Osteoblast (primary cell): ENCODE measurements at regions not wholly inside any gene's neighbourhood (a gene's known extent, or its start where the extent isn't known, plus 50 kb on each side); places are given as distances from the start of the nearest gene placed in this dataset.

ENCODE experiments used
- DNase-seq: peaks from one replicate; pipeline ENCODE4 v3.0.0; 2011; ENCODE audit warnings: low spot score, mixed read lengths; ENCODE audit not compliant: insufficient read length; ENCODE audit errors: missing footprints
- H2AFZ ChIP-seq: 2 replicates; pipeline ENCODE4 v1.6.0; 2011; ENCODE audit warnings: mild to moderate bottlenecking, low read length
- H3K27ac ChIP-seq: 2 replicates; pipeline ENCODE4 v1.5.1; 2011; ENCODE audit warnings: mild to moderate bottlenecking, low read depth, low read length, moderate library complexity
- H3K27me3 ChIP-seq: 2 replicates; pipeline ENCODE4 v1.6.0; 2012; ENCODE audit warnings: mild to moderate bottlenecking, control low read depth, inconsistent platforms, low read length, moderate library complexity; ENCODE audit not compliant: insufficient read depth
- H3K36me3 ChIP-seq: 2 replicates; pipeline ENCODE4 v1.5.1; 2011; ENCODE audit warnings: mild to moderate bottlenecking, low read length, control low read depth, moderate library complexity; ENCODE audit not compliant: insufficient read depth
- H3K4me1 ChIP-seq: 2 replicates; pipeline ENCODE4 v1.5.1; 2011; ENCODE audit warnings: mild to moderate bottlenecking, low read length, control low read depth, moderate library complexity; ENCODE audit not compliant: insufficient read depth
- H3K4me2 ChIP-seq: 2 replicates; pipeline ENCODE4 v1.6.0; 2011; ENCODE audit warnings: mild to moderate bottlenecking, low read length; ENCODE audit not compliant: insufficient read depth
- H3K4me3 ChIP-seq: fragments of 200-600 bp; sonication (generic); 3 replicates; pipeline ENCODE4 v1.5.1; 2012; ENCODE audit warnings: mild to moderate bottlenecking, low read length, inconsistent platforms; ENCODE audit not compliant: insufficient read depth
- H3K79me2 ChIP-seq: 2 replicates; pipeline ENCODE4 v1.6.0; 2012; ENCODE audit warnings: mild to moderate bottlenecking, low read length, control low read depth, inconsistent platforms; ENCODE audit not compliant: insufficient read depth
- H3K9me3 ChIP-seq: 2 replicates; pipeline ENCODE4 v1.5.1; 2011; ENCODE audit warnings: low read depth, low read length, control low read depth
- H4K20me1 ChIP-seq: 2 replicates; pipeline ENCODE4 v1.6.0; 2012; ENCODE audit warnings: mild to moderate bottlenecking, low read length, control low read depth; ENCODE audit not compliant: insufficient read depth
- CTCF ChIP-seq: IDR thresholded peaks from 2 replicates; pipeline ENCODE4 v1.5.1; 2011; ENCODE audit warnings: mild to moderate bottlenecking, low read depth, low read length, moderate library complexity; ENCODE audit errors: extremely low read depth

- Histone ChIP-seq H3K27ac (no peak overlapping the region), H3K4me1 (no peaks in the 10 kb centered on the region), H3K9me3 (no peaks in the 10 kb centered on the region), H3K36me3 (no peaks in the 10 kb centered on the region), H3K4me3 (no peak overlapping the region), H3K27me3 (no peaks in the 10 kb centered on the region), H2AFZ (no peak overlapping the region), H3K79me2 (no peaks in the 10 kb centered on the region), H4K20me1 (no peaks in the 10 kb centered on the region), H3K4me2 (no peak overlapping the region)
- no peak for TF ChIP-seq CTCF
- DNase-seq: no peak
Measured at GRCh38 chr20:54272901-54273488, 65.1 kb downstream of the PFDN4 start.

- Histone ChIP-seq H3K36me3 (no peaks in the 10 kb centered on the region), H3K4me2 (no peak overlapping the region), H3K27ac (no peak overlapping the region), H3K4me3 (no peak overlapping the region), H2AFZ (no peak overlapping the region), H3K9me3 (no peaks in the 10 kb centered on the region), H3K4me1 (no peaks in the 10 kb centered on the region), H3K27me3 (no peaks in the 10 kb centered on the region), H3K79me2 (no peaks in the 10 kb centered on the region), H4K20me1 (no peaks in the 10 kb centered on the region)
- no peak for DNase-seq
- no peak for TF ChIP-seq CTCF
Measured at GRCh38 chr20:54275359-54276111, 67.6 kb downstream of the PFDN4 start.

GRCh38 chr20:54276577-54277169 is 68.8 kb downstream of the PFDN4 start:
- H3K27ac ChIP-seq: no peak overlapping the region
- H3K27me3 ChIP-seq: no peaks in the 10 kb centered on the region
- H3K9me3 ChIP-seq: no peaks in the 10 kb centered on the region
- H3K36me3 ChIP-seq: no peaks in the 10 kb centered on the region
- H4K20me1 ChIP-seq: no peaks in the 10 kb centered on the region
- no peaks in the 10 kb centered on the region for H3K79me2 ChIP-seq
- DNase-seq: no peak
- H3K4me1 ChIP-seq: no peaks in the 10 kb centered on the region
- TF ChIP-seq CTCF: no peak
- no peak overlapping the region for H3K4me3 ChIP-seq
- no peak overlapping the region for H2AFZ ChIP-seq
- H3K4me2 ChIP-seq: no peak overlapping the region

GRCh38 chr20:54278262-54278661 is 70.4 kb downstream of the PFDN4 start:
- H3K79me2 ChIP-seq: no peaks in the 10 kb centered on the region
- no peaks in the 10 kb centered on the region for H4K20me1 ChIP-seq
- no peak overlapping the region for H3K4me2 ChIP-seq
- no peak overlapping the region for H2AFZ ChIP-seq
- H3K4me3 ChIP-seq: no peak overlapping the region
- no peak overlapping the region for H3K27ac ChIP-seq
- H3K9me3 ChIP-seq: no peaks in the 10 kb centered on the region
- no peaks in the 10 kb centered on the region for H3K4me1 ChIP-seq
- no peak for TF ChIP-seq CTCF
- DNase-seq: no peak
- H3K36me3 ChIP-seq: no peaks in the 10 kb centered on the region
- H3K27me3 ChIP-seq: no peaks in the 10 kb centered on the region
